ENCODE measurements at regions not wholly inside any gene's neighbourhood (a gene's known extent, or its start where the extent isn't known, plus 50 kb on each side); places are given as distances from the start of the nearest gene placed in this dataset.

DNA sequence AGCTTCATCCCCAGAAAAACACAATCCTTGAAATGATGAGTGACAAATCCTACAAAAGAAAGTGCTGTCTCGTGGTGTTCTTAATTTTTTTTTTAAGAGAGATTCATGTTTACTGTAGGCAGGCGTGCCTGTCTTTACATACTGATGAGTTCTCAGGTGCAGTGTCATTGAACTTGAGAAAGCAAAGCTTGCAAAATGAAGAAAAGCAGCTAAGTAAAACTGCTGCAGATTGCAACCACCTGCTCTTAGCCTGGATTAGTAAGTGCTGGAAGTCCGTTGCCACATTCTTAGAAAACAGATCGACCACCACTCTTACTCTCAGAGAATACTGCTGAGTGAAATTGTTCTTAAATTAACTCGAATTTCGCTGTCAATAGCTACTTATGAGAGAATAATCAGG, 854.6 kb downstream of the TRIML1 start (continued):
- TF ChIP-seq, protein P1, sequence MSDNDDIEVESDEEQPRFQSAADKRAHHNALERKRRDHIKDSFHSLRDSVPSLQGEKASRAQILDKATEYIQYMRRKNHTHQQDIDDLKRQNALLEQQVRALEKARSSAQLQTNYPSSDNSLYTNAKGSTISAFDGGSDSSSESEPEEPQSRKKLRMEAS (IDR thresholded peaks at IDR 0.05): no peak

DNA sequence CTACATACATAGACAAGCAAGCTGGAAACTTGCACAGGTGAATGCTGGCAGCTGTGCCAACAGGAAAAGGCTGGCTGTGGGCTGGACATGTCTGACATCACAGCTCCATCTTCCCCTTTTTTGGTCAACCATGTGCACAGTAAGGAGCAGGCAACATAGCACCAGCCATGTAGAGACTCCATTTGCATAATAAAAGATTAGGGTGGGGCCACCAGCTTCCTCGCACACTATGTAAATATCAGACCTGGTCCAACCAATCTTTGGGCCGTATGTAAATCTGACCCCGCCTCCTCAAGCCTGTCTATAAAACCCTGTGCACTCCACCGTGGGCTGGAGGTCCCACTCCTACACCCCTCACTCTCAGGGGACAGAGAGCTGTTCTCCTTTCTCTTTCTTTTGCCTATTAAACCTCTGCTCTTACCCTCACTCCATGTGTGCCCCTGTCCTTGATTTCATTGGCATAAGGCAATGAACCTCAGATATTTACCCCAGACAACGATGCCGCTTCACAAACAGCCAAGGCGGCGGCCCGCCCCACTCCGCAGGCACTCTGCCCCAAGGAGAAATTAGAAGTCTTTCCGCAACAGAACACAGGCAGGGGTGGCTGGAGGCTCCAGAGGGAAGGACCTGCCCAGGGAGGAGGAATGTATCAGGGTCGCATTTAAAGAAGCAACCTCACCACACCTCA, 862.2 kb downstream of the TRIML1 start:
- TF ChIP-seq HOXB5 (CRISPR knock-in tag; IDR thresholded peaks at IDR 0.05) (no peak), JUNB (IDR thresholded peaks at IDR 0.05) (no peak), ZSCAN20 (CRISPR knock-in tag; IDR thresholded peaks at IDR 0.05) (no peak), ZC3H11A (IDR thresholded peaks at IDR 0.05) (no peak), ZFP36 (IDR thresholded peaks at IDR 0.05; ENCODE audit: borderline replicate concordance, partially characterized antibody) (no peak), NFE2L2 (conservative IDR thresholded peaks at IDR 0.05; ENCODE audit: low read length) (no peak), ZNF302 (CRISPR knock-in tag; IDR thresholded peaks at IDR 0.05) (no peak), TFCP2L1 (CRISPR knock-in tag; IDR thresholded peaks at IDR 0.05) (no peak), CEBPB (IDR thresholded peaks at IDR 0.05) (no peak), RCOR1 (IDR thresholded peaks at IDR 0.05; ENCODE audit: low read depth, low read length) (no peak), NR3C1 (IDR thresholded peaks at IDR 0.05) (no peak), RARB (CRISPR knock-in tag; IDR thresholded peaks at IDR 0.05) (no peak), HDAC2 (IDR thresholded peaks at IDR 0.05) (no peak), POLR2AphosphoS2 (conservative IDR thresholded peaks at IDR 0.05; ENCODE audit: low read length) (no peak), SREBF2 (IDR thresholded peaks at IDR 0.05) (no peak)
- TF ChIP-seq, protein P1 (IDR thresholded peaks at IDR 0.05): no peak
- ChIA-PET POLR2A (no interaction called here), CTCF (no interaction called here)
- no peak overlapping the region for H3K4me2 ChIP-seq
- H3K27ac ChIP-seq: no peak overlapping the region
- H3K4me1 ChIP-seq: no peaks in the 10 kb centered on the region
- no peaks in the 10 kb centered on the region for H3K9me3 ChIP-seq
- no peak overlapping the region for H3K4me3 ChIP-seq
- ATAC-seq: no peak
- no peak for DNase-seq (ENCODE audit: low read depth in 1 of 2, low spot score in 1 of 2)
- 90% methylated on average over 11 of the region's 12 CpGs for WGBS (ENCODE audit: missing lambda C conversion rate)
- FAIRE-seq: no peak

DNA sequence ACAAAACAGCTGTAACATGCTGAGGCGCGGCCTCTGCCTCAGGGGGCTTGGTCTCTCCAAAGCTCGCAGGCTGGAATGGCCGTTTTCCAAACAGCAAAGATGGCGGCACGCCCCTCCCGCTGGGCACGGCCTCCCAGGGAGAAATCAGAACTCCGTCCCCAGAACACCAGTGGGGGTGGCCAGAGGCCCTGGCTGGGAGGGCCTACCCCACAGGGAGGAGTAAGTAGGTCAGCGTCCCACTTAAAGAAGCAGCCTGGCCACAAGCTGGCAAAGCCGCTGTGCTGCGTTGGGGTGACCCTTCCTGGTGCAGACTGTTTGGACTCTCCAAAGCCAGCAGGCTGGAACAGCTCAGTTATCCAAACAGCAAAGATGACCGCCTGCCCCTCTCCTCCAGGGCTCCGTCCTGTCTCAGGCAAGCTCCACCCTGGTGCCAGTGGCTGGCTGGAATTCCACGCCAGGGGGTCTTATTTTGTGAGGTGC, 862.8 kb downstream of the TRIML1 start:
- no peak overlapping the region for H3K27ac ChIP-seq
- no peak overlapping the region for H3K4me2 ChIP-seq
- CTCF ChIA-PET: no interaction called here
- TF ChIP-seq HDAC2 (IDR thresholded peaks at IDR 0.05) (no peak), EP300 (IDR thresholded peaks at IDR 0.05) (no peak), CBX2 (IDR thresholded peaks at IDR 0.05; ENCODE audit: borderline replicate concordance, low read depth) (no peak), CEBPB (IDR thresholded peaks at IDR 0.05) (no peak), GATA3 (IDR thresholded peaks at IDR 0.05; ENCODE audit: borderline replicate concordance) (no peak)
- TF ChIP-seq, protein P2, sequence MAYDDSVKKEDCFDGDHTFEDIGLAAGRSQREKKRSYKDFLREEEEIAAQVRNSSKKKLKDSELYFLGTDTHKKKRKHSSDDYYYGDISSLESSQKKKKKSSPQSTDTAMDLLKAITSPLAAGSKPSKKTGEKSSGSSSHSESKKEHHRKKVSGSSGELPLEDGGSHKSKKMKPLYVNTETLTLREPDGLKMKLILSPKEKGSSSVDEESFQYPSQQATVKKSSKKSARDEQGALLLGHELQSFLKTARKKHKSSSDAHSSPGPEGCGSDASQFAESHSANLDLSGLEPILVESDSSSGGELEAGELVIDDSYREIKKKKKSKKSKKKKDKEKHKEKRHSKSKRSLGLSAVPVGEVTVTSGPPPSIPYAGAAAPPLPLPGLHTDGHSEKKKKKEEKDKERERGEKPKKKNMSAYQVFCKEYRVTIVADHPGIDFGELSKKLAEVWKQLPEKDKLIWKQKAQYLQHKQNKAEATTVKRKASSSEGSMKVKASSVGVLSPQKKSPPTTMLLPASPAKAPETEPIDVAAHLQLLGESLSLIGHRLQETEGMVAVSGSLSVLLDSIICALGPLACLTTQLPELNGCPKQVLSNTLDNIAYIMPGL (CRISPR knock-in tag; IDR thresholded peaks at IDR 0.05; ENCODE audit: borderline replicate concordance): no peak
- TF ChIP-seq, protein P3, sequence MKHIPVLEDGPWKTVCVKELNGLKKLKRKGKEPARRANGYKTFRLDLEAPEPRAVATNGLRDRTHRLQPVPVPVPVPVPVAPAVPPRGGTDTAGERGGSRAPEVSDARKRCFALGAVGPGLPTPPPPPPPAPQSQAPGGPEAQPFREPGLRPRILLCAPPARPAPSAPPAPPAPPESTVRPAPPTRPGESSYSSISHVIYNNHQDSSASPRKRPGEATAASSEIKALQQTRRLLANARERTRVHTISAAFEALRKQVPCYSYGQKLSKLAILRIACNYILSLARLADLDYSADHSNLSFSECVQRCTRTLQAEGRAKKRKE (CRISPR knock-in tag; IDR thresholded peaks at IDR 0.05; ENCODE audit: low read depth): no peak
- H3K4me3 ChIP-seq: no peak overlapping the region
- no peaks in the 10 kb centered on the region for H3K4me1 ChIP-seq
- DNase-seq (ENCODE audit: low read depth in 1 of 2, low spot score in 1 of 2): no peak
- H3K9me3 ChIP-seq: no peaks in the 10 kb centered on the region
- no peak for ATAC-seq
- FAIRE-seq: no peak
- WGBS (ENCODE audit: missing lambda C conversion rate): 74% methylated on average over 7 of the region's 15 CpGs
- POLR2A ChIA-PET: no interaction called here

Measured in A549 (cell line).